HEK293 (cell line): ENCODE measurements at regions not wholly inside any gene's neighbourhood (a gene's known extent, or its start where the extent isn't known, plus 50 kb on each side); places are given as distances from the start of the nearest gene placed in this dataset.

Experiments
- CTCF ChIA-PET: fragments of 350-600 bp; formaldehyde crosslinking; extraction: SDS; loops from one replicate; lab custom pipeline; 2021; ENCODE audit warnings: antibody characterized with exemption; lab: Yijun Ruan, JAX
- POLR2A ChIA-PET: fragments of 300-600 bp; formaldehyde crosslinking; extraction: SDS; loops from one replicate; lab custom pipeline; 2020; ENCODE audit warnings: antibody characterized with exemption, inconsistent platforms; lab: Yijun Ruan, JAX
- H3K27ac ChIP-seq: fragments of 200-500 bp; sonication (Bioruptor generic); 2 replicates; pipeline ENCODE4 v1.5.1; 2014; ENCODE audit warnings: low read depth, low read length, control low read depth, inconsistent platforms; ENCODE audit errors: extremely low read depth
- H3K36me3 ChIP-seq, 2 experiments: fragments of 200-500 bp in 1 of 2; sonication (Bioruptor generic) in 1 of 2; 1 replicate in 1 of 2; 2 replicates in 1 of 2; pipeline ENCODE4 v1.5.1; 2014 to 2017; ENCODE audit warnings: inconsistent platforms in 2 of 2, low read length in 2 of 2; ENCODE audit not compliant: control insufficient read depth in 2 of 2, insufficient read depth in 1 of 2
- H3K4me1 ChIP-seq: fragments of 200-500 bp; sonication (Bioruptor generic); 2 replicates; pipeline ENCODE4 v1.5.1; 2014; ENCODE audit warnings: mild to moderate bottlenecking, low read length, inconsistent platforms; ENCODE audit not compliant: control insufficient read depth, insufficient read depth
- H3K4me3 ChIP-seq: 2 replicates; pipeline ENCODE4 v1.5.1; 2011; ENCODE audit warnings: low read depth, mild to moderate bottlenecking, control low read depth, low read length, moderate library complexity
- H3K9me3 ChIP-seq: fragments of 200-500 bp; sonication (Bioruptor generic); 2 replicates; pipeline ENCODE4 v1.5.1; 2014; ENCODE audit warnings: low read depth, low read length, inconsistent platforms; ENCODE audit not compliant: control insufficient read depth, insufficient read depth
- KLF1 ChIP-seq: fragments of 450-650 bp; formaldehyde crosslinking; IDR thresholded peaks from 2 replicates; pipeline ENCODE4 v1.5.1; 2016; ENCODE audit warnings: missing biosample characterization, missing genetic modification characterization
- PBX3 ChIP-seq: sonication (generic); formaldehyde crosslinking; IDR thresholded peaks from 2 replicates; pipeline ENCODE4 v1.8.1; 2022; ENCODE audit warnings: mild to moderate bottlenecking, moderate library complexity, missing genetic modification reagents
- ZBTB1 ChIP-seq: fragments of 450-650 bp; formaldehyde crosslinking; IDR thresholded peaks from 2 replicates; pipeline ENCODE4 v1.5.1; 2016; ENCODE audit warnings: missing biosample characterization, missing genetic modification characterization
- ZBTB10 ChIP-seq: fragments of 450-650 bp; formaldehyde crosslinking; IDR thresholded peaks from 2 replicates; pipeline ENCODE4 v1.5.1; 2016; ENCODE audit warnings: missing biosample characterization, missing genetic modification characterization
- ZBTB8A ChIP-seq: fragments of 450-650 bp; formaldehyde crosslinking; IDR thresholded peaks from 2 replicates; pipeline ENCODE4 v1.5.1; 2016; ENCODE audit warnings: missing biosample characterization, missing genetic modification characterization
- ZEB2 ChIP-seq: fragments of 450-650 bp; formaldehyde crosslinking; IDR thresholded peaks from 2 replicates; pipeline ENCODE4 v1.5.1; 2016; ENCODE audit warnings: missing biosample characterization, missing genetic modification characterization
- ZFP41 ChIP-seq: fragments of 450-650 bp; formaldehyde crosslinking; IDR thresholded peaks from 2 replicates; pipeline ENCODE4 v1.5.1; 2016; ENCODE audit warnings: missing biosample characterization, missing genetic modification characterization, borderline replicate concordance
- ZNF138 ChIP-seq: fragments of 450-650 bp; formaldehyde crosslinking; IDR thresholded peaks from 2 replicates; pipeline ENCODE4 v1.5.1; 2016; ENCODE audit warnings: missing biosample characterization, missing genetic modification characterization, borderline replicate concordance
- ZNF140 ChIP-seq: fragments of 450-650 bp; formaldehyde crosslinking; IDR thresholded peaks from 2 replicates; pipeline ENCODE4 v1.5.1; 2016; ENCODE audit warnings: missing biosample characterization, missing genetic modification characterization
- ZNF157 ChIP-seq: fragments of 450-650 bp; formaldehyde crosslinking; IDR thresholded peaks from 2 replicates; pipeline ENCODE4 v1.5.1; 2016; ENCODE audit warnings: missing biosample characterization, missing genetic modification characterization
- ZNF174 ChIP-seq: fragments of 450-650 bp; formaldehyde crosslinking; IDR thresholded peaks from 2 replicates; pipeline ENCODE4 v1.5.0; 2017; ENCODE audit warnings: missing biosample characterization, mild to moderate bottlenecking, missing genetic modification characterization
- ZNF2 ChIP-seq: fragments of 450-650 bp; formaldehyde crosslinking; IDR thresholded peaks from 2 replicates; pipeline ENCODE4 v1.5.1; 2016; ENCODE audit warnings: missing biosample characterization, missing genetic modification characterization
- ZNF214 ChIP-seq: fragments of 450-650 bp; formaldehyde crosslinking; IDR thresholded peaks from 2 replicates; pipeline ENCODE4 v1.5.1; 2017; ENCODE audit warnings: missing biosample characterization, mild to moderate bottlenecking, missing genetic modification characterization, borderline replicate concordance
- ZNF311 ChIP-seq: fragments of 450-650 bp; formaldehyde crosslinking; IDR thresholded peaks from 2 replicates; pipeline ENCODE4 v1.5.1; 2017; ENCODE audit warnings: missing biosample characterization, missing genetic modification characterization, borderline replicate concordance
- ZNF558 ChIP-seq: fragments of 450-650 bp; formaldehyde crosslinking; IDR thresholded peaks from 2 replicates; pipeline ENCODE4 v1.5.1; 2016; ENCODE audit warnings: missing biosample characterization, missing genetic modification characterization
- ZNF561 ChIP-seq: fragments of 450-650 bp; IDR thresholded peaks from 2 replicates; pipeline ENCODE4 v1.5.1; 2018; ENCODE audit warnings: missing biosample characterization, missing genetic modification characterization, borderline replicate concordance
- ZNF624 ChIP-seq: fragments of 450-650 bp; formaldehyde crosslinking; IDR thresholded peaks from 2 replicates; pipeline ENCODE4 v1.5.1; 2017; ENCODE audit warnings: missing biosample characterization, missing genetic modification characterization
- ZNF629 ChIP-seq: fragments of 450-650 bp; formaldehyde crosslinking; IDR thresholded peaks from 2 replicates; pipeline ENCODE4 v1.5.1; 2017; ENCODE audit warnings: missing biosample characterization, missing genetic modification characterization
- ZNF76 ChIP-seq: fragments of 450-650 bp; formaldehyde crosslinking; IDR thresholded peaks from 2 replicates; pipeline ENCODE4; 2016; ENCODE audit warnings: low read depth, missing biosample characterization, missing genetic modification characterization, borderline replicate concordance
- ZSCAN30 ChIP-seq: fragments of 450-650 bp; IDR thresholded peaks from 2 replicates; pipeline ENCODE4 v1.5.1; 2018; ENCODE audit warnings: missing biosample characterization, mild to moderate bottlenecking, missing genetic modification characterization, moderate library complexity
- TF ChIP-seq, protein P1 (sequence below): fragments of 450-650 bp; IDR thresholded peaks from 2 replicates; pipeline ENCODE4 v1.5.1; 2018; ENCODE audit warnings: missing biosample characterization, missing genetic modification characterization
- TF ChIP-seq, protein P2 (sequence below): fragments of 450-650 bp; formaldehyde crosslinking; IDR thresholded peaks from 2 replicates; pipeline ENCODE4 v1.5.1; 2016; ENCODE audit warnings: missing biosample characterization, missing genetic modification characterization
- TF ChIP-seq, protein P3 (sequence below): fragments of 450-650 bp; formaldehyde crosslinking; IDR thresholded peaks from 2 replicates; pipeline ENCODE4 v1.5.1; 2016; ENCODE audit warnings: missing biosample characterization, missing genetic modification characterization

- TF ChIP-seq ZBTB8A (no peak), KLF1 (0 out of 2 replicates have a peak, but pooled peaks have one; percentile 14), ZNF214 (tag by site-specific recombination) (no peak), ZNF311 (tag by site-specific recombination) (no peak), ZEB2 (tag by site-specific recombination) (no peak), PBX3 (CRISPR knock-in tag) (no peak), ZNF629 (tag by site-specific recombination) (no peak), ZBTB1 (no peak), ZNF558 (tag by site-specific recombination) (no peak), ZNF561 (tag by site-specific recombination) (no peak)
- TF ChIP-seq, protein P1, sequence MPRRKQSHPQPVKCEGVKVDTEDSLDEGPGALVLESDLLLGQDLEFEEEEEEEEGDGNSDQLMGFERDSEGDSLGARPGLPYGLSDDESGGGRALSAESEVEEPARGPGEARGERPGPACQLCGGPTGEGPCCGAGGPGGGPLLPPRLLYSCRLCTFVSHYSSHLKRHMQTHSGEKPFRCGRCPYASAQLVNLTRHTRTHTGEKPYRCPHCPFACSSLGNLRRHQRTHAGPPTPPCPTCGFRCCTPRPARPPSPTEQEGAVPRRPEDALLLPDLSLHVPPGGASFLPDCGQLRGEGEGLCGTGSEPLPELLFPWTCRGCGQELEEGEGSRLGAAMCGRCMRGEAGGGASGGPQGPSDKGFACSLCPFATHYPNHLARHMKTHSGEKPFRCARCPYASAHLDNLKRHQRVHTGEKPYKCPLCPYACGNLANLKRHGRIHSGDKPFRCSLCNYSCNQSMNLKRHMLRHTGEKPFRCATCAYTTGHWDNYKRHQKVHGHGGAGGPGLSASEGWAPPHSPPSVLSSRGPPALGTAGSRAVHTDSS: no peak
- TF ChIP-seq, protein P2, sequence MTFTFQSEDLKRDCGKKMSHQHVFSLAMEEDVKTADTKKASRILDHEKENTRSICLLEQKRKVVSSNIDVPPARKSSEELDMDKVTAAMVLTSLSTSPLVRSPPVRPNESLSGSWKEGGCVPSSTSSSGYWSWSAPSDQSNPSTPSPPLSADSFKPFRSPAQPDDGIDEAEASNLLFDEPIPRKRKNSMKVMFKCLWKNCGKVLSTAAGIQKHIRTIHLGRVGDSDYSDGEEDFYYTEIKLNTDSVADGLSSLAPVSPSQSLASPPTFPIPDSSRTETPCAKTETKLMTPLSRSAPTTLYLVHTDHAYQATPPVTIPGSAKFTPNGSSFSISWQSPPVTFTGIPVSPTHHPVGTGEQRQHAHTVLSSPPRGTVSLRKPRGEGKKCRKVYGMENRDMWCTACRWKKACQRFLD (tag by site-specific recombination): no peak
These were observed 71.2 kb downstream of the VCPKMT start (continued) for GRCh38 chr14:50045039-50045711.

DNA sequence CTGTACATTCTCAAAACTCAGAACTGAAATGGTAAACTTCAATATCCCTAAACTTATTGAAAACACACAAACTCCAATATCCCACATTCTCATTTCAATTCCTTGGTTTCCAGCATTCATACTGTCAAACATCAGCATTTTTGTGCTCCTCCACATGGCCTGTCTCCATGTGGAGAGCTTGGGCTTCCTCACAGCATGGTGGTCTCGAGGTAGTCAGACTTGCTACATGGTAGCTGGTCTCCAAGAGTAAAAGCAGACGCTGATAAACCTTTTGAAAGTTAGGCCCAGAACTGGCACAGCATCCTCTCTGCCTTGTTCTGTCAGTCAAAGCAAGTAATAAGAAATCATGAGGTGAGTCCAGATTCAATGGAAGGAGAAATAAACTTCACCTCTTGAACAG is 70.5 kb downstream of the VCPKMT start:
- Histone ChIP-seq H3K4me3 (no peak overlapping the region), H3K9me3 (no peaks in the 10 kb centered on the region), H3K36me3 (no peaks in the 10 kb centered on the region), H3K4me1 (no peaks in the 10 kb centered on the region), H3K27ac (no peak overlapping the region)
- TF ChIP-seq ZNF138 (tag by site-specific recombination): no peak
- TF ChIP-seq ZBTB10 (tag by site-specific recombination): no peak
- TF ChIP-seq ZNF140 (tag by site-specific recombination): no peak
- no peak for TF ChIP-seq ZNF157
- no peak for TF ChIP-seq ZNF76
- TF ChIP-seq, protein P3, sequence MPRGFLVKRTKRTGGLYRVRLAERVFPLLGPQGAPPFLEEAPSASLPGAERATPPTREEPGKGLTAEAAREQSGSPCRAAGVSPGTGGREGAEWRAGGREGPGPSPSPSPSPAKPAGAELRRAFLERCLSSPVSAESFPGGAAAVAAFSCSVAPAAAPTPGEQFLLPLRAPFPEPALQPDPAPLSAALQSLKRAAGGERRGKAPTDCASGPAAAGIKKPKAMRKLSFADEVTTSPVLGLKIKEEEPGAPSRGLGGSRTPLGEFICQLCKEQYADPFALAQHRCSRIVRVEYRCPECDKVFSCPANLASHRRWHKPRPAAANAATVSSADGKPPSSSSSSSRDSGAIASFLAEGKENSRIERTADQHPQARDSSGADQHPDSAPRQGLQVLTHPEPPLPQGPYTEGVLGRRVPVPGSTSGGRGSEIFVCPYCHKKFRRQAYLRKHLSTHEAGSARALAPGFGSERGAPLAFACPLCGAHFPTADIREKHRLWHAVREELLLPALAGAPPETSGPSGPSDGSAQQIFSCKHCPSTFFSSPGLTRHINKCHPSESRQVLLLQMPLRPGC: no peak
- no peak for TF ChIP-seq ZNF2 (tag by site-specific recombination)
- no peak for TF ChIP-seq ZNF174 (tag by site-specific recombination)
- no peak for TF ChIP-seq ZSCAN30
- no peak for TF ChIP-seq ZNF624
- TF ChIP-seq ZFP41 (tag by site-specific recombination): no peak
- ChIA-PET CTCF (interaction anchor here (0.6 kb wide), 1 partner anchor 127 kb away, joined by 3 read pairs; no protein-coding TSS in a partner anchor), POLR2A (no interaction called here)
